K562 (cell line): ENCODE measurements at regions not wholly inside any gene's neighbourhood (a gene's known extent, or its start where the extent isn't known, plus 50 kb on each side); places are given as distances from the start of the nearest gene placed in this dataset.

Experiments
- MYC ChIP-seq, 2 experiments: fragments of 250-450 bp in 1 of 2; sonication (Bioruptor Pico) in 1 of 2; IDR thresholded peaks; 2 replicates each; pipeline versions ENCODE4 v1.5.1 to v1.6.1; 2012 to 2021; ENCODE audit warnings: low read depth in 2 of 2, borderline replicate concordance in 1 of 2, improper control_type of control experiment in 1 of 2, low read length in 1 of 2, mild to moderate bottlenecking in 1 of 2, moderate library complexity in 1 of 2
- POLR2A ChIP-seq: fragments of 450-650 bp; conservative IDR thresholded peaks from 2 replicates; pipeline ENCODE4 v1.6.1; 2016
- SPI1 ChIP-seq: IDR thresholded peaks from 2 replicates; pipeline ENCODE4 v1.6.1; 2011; ENCODE audit warnings: low read depth, low read length, control low read depth, borderline replicate concordance

DNA sequence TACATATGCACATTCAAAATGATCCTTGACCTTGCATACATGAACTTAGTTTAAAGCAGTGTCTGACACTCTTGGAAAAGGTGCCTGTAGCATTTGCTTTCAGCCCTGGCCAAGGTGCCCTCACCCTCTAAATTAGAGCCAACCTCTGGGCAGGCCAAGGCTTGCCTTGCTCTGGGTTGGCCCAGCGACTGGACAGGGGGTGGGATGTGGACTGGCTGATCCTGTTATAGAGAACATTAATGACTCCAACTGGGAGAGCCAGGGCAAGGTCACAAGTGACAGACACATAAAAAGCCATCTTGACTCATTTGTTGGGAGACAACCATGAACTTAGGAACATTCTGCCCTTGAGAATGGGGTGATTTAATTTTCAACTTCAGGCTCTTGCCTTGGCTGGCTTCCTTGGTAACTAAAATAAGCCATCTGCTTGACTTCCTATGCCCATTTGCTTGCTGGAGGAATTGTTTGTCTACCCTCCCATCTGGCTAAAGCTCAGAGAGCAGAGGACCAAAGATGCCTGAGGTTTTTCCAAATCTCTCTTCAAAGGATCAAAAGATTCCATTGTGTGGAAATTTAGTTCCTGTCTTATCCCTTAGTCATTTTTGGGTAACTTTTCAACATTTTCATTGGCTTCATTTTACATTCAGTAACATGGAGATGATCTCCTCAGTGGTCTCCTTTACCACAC lies 403.7 kb downstream of the SOX2 start:
- TF ChIP-seq MYC (IDR thresholded peaks at IDR 0.05; ENCODE audit: low read depth, low read length), result no peak
- no peak for TF ChIP-seq MYC (CRISPR knock-in tag; IDR thresholded peaks at IDR 0.05; ENCODE audit: borderline replicate concordance, low read depth)
- no peak for TF ChIP-seq POLR2A
- no peak for TF ChIP-seq SPI1
